LHCN-M2 (cell line): ENCODE measurements at regions not wholly inside any gene's neighbourhood (a gene's known extent, or its start where the extent isn't known, plus 50 kb on each side); places are given as distances from the start of the nearest gene placed in this dataset.
A peak's percentile ranks its signal among the peaks of the same experiment; 100 is the strongest.

Experiments
- DNase-seq: peaks from one replicate; pipeline ENCODE4 v3.0.0-alpha.2; 2012; ENCODE audit warnings: low read depth

GRCh38 chr18:7349181-7349837 is 118.4 kb downstream of the LRRC30 start:
- DNase-seq, result no peak

DNA sequence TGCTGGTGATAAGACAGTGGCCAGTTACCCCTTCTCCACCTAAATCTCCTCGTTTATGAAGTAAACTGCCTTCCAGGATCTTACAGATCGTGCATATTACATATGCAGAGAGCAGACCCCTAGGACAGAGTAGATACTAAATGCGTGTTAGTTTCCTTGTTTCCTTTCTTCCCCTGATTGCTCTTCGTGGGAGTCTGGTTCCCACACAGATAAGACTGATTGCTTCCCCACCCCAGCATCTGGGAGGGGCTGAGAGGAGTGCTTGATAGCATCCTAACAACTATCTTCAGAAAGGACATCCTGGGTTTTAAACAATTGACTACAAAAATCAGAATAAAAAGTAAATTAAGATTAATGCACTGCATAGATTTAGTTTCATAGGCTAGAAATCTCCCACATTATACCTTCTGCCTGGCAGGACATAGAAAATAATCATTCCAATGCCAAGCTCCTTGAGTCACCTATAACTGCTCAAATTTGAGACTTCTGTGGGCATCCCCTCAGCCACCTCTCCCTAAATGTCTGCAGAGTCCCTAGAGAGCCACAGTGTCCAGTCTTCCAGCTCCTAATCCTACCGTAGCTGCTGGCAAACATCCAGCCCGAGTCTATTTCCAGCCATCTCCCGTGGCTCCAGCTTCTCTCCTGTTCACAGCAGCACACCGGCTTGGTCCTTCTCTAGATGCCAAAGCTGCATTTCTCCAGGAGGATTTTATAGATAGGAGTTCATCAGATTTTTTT is 128.3 kb downstream of the LRRC30 start:
- DNase-seq, result no peak

DNA sequence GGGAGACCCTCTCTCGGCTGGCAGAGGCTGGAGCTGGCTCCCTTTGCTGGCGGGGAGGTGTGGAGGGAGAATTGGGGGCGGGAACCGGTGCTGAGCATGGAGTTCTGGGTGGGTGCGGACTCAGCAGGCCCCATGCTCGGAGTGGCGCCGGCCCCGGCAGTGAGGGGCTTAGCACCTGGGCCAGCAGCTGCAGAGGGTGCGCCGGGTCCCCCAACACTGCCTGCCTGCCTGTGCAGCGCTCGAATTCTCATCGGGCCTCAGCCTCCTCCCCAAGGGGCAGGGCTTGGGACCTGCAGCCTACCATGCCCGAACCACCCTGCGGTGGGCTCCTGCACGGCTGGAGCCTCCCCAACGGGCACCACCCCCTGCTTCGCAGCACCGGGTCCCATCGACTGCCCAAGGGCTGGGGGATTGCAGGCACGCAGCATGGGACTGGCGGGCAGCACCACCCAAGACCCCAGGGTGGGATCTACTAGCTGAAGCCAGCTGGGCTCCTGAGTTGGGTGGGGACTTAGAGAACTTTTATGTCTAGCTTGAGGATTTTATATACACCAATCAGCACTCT is 129.8 kb downstream of the LRRC30 start:
- DNase-seq, result no peak

DNA sequence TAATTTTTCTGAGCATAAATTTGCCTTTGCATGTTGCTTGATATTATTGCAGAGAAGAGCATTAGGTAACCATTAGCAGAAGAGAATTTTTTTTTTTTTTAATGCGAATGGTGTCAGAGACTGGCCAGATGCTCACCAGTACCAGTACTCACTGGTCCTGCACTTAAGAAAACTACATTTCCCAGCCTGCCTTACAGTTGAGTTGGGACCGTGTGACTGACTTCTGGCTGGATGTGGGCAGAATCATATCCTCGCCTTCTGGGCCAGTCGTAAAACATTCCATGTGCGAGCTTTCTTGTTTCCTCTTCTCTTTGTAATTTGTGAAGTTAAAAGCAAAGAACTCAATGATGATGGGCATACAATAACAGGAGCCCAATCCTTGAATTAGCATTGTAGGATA is 132.4 kb downstream of the LRRC30 start:
- DNase-seq, result no peak

DNA sequence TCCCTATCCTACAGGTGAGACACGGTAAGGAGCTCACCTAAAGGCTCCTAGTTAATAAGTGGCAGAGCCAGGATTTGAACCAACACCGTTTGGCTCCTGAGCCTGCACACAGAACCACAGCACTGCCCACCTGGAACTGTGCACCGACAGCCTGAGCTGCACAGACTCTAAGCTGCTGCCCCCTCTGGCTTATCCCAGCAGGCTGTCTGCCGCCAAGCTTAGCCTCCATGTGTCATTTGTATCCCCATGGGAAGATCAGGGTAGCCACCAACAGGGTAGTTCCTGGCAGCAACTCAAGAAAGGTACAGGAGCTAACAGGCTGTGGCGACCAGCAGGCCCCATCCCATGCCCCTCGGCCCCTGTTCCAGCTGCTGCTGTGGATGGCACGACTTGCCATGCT is 135.7 kb downstream of the LRRC30 start:
- DNase-seq, result no peak

DNA sequence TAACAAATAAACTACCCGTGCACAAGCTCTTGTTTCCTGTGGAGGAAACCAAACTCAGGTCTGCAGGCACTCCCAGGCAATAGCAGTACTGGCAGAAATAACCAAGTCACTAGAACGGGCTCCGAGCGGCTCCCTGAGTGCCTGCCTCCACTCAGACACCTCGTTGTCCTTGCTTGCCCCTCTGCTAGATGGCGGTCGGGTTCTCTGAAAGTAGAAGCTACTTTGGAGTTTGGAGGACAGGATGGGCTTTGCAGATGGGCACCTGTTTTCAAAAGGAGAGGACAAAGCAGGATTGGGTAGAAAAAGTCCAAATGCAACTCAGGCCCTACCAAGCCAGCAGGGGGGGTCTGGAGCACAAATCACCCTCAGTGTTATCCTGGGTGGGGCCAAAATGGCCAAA is 136.4 kb downstream of the LRRC30 start:
- no peak for DNase-seq

DNA sequence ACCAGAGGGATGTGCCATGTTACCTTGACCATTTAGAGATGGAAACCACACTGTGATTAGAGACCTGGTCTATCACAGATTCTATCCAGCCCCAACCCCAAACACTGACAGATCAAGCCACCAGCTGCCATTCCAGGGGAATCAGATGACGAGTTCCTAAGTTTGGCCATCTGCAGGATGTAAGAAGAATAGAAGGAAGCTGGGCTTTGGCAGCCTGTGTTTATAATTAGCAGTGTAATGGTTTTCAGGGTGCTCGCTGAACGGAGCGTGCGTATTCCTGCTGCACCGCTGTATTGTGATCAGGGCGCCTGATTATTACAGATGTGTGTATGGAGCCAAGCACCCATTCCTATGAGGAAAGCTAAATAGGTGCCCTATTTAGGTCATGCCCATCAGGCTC is 138.1 kb downstream of the LRRC30 start:
- no peak for DNase-seq

DNA sequence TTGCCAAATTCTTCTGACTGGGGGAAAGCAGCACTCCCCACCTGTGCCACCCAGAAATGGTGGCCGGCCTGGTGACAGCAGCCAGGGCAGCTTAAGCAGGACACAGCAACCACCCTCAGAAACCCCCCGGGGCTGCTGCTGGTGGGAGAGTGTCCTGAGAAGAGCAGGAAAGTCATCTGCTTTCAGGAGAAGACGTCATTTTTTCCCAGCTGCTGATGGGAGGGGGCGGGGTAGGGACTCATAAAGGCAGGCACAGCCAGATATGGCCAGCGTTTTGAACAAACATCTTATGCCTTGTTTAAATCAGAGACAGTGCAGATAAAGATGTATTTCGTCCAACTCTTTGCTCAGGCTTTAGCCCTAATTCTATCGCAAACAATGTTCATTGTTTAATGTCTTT is 139.5 kb downstream of the LRRC30 start:
- no peak for DNase-seq

- DNase-seq, result no peak
Observed at GRCh38 chr18:7370802-7371201, 139.9 kb downstream of the LRRC30 start.

DNA sequence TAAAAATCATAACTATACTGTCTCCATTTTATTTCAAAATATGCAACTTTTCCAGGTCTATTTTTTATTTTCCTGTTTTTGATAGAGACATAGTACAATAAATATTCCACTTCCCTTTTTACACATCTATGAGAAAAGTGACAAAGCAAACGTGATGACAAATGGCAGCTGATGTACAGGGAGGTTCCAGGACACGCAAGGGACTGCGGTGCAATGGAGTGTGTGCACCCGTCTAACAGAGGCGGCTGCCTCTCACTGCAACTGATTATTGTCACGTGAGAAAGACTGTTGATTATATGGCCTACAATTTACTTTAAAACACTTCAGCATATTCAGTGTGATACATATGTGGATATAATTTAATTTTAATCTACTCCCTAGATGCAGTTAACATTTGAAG is 142.6 kb downstream of the LRRC30 start:
- DNase-seq, result no peak

- DNase-seq, result no peak
Observed at GRCh38 chr18:7381307-7381706, 150.4 kb downstream of the LRRC30 start.

- DNase-seq, result no peak
Observed at GRCh38 chr18:7382328-7383001, 151.6 kb downstream of the LRRC30 start.

GRCh38 chr18:7383002-7383980 is 152.4 kb downstream of the LRRC30 start:
- DNase-seq, result no peak

GRCh38 chr18:7388741-7389140 is 157.9 kb downstream of the LRRC30 start:
- no peak for DNase-seq

DNA sequence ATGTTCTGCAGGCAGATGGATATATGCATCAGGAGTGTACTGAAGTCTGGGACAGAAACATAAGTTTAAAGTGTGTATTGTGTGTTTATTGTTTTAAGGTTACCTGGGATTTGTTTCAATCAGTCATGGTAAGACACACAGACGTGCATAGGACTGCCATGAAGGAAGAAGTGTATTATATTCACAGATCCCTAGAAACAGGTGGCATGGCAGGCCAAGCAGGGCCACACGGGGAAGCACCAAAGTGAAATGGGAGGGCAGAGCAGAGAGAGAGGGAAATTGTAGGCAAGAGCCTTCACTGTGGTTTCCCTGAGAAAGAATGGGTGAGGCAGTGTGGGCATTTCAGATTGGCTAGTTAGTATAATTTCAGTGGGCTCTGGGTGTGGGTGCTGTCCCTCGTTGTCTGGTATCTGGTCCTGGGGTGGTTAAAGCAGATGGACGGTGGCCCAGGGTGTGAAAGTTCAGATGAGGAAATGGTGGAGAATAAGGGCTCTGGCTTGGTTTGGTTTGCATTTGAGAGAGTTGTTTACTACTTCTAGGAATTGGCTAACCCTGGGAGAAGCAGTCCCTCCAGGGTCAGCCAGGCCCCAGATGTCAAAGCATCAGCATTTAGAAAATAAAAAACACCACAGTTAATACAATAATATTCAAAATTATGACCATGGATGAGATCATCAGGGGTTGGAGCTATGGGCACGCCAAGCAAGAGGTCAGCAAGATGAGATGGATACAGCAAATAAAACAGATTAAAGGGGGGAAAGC is 160.0 kb downstream of the LRRC30 start:
- no peak for DNase-seq

DNA sequence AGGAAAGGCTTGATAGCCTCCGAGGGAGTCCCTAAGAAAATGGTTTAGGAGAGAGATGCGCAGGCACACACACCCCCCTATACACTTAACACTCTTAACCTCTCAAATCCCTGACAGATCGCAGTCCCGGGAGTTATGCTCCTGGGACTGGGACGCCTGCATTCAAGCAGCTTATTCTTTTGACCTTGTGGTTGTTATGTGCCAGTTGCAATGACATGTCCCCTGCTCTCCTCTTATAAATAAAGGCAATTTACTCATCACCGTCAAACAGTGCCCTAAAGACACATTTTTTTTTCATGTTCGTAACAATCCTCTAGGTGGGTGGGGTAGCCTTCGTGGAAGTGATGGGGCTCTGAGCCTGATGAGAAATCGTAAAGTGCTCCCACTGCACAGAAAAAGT is 162.2 kb downstream of the LRRC30 start:
- DNase-seq, result no peak

DNA sequence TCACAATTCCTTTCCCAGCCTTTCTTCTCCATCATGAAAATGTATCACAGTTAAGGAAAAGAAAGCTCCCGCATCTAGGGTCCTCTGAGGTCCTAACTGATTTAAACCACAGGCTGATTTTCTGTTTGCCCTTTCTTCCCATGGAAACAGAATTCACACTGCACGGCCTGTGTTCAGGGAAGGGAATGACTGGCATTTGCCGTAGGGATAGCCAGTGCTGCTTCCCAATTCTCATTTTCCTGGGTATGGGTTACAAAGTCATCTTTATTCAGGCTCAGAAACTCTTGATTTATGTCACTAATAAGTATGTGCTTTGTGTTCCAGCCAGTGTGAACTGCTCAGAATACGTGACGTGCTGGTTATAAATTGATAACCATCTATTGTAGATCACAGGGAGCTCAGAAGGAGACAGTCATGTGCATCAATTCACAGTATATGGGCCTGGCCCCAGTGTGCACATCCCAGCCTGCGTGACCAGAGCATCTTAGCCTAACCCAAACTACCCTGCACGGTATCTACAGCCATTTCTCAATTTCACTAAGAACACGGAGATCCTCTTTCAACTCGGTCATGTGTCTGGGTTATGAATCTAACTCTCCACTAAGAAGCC is 163.3 kb downstream of the LRRC30 start:
- DNase-seq, result no peak

- no peak for DNase-seq
Observed at GRCh38 chr18:7395566-7395965, 164.7 kb downstream of the LRRC30 start.

GRCh38 chr18:7413906-7414305 is 153.2 kb upstream of the PTPRM start:
- no peak for DNase-seq

- peak; percentile 12 for DNase-seq
Observed at GRCh38 chr18:7414459-7414858, 152.7 kb upstream of the PTPRM start.
